GM12891 (cell line): ENCODE measurements at regions not wholly inside any gene's neighbourhood (a gene's known extent, or its start where the extent isn't known, plus 50 kb on each side); places are given as distances from the start of the nearest gene placed in this dataset.

Source experiments
- PAX5 ChIP-seq: IDR thresholded peaks from 2 replicates; pipeline ENCODE4 v1.6.1; 2011; ENCODE audit warnings: low read length, moderate library complexity, mild to moderate bottlenecking; ENCODE audit not compliant: insufficient read depth, severe bottlenecking
- POLR2A ChIP-seq: IDR thresholded peaks from 2 replicates; pipeline ENCODE4 v1.6.1; 2011; ENCODE audit warnings: low read depth, low read length, control low read depth
- POLR2AphosphoS5 ChIP-seq: IDR thresholded peaks from 2 replicates; pipeline ENCODE4 v1.6.1; 2011; ENCODE audit warnings: low read depth, low read length, control low read depth
- POU2F2 ChIP-seq: IDR thresholded peaks from 2 replicates; pipeline ENCODE4 v1.6.1; 2011; ENCODE audit warnings: low read depth, mild to moderate bottlenecking, control low read depth, low read length, moderate library complexity
- SPI1 ChIP-seq: IDR thresholded peaks from 2 replicates; pipeline ENCODE4 v1.6.1; 2011; ENCODE audit warnings: low read depth, low read length, control low read depth
- TAF1 ChIP-seq: IDR thresholded peaks from 2 replicates; pipeline ENCODE4 v1.6.1; 2011; ENCODE audit warnings: low read depth, low read length, control low read depth

DNA sequence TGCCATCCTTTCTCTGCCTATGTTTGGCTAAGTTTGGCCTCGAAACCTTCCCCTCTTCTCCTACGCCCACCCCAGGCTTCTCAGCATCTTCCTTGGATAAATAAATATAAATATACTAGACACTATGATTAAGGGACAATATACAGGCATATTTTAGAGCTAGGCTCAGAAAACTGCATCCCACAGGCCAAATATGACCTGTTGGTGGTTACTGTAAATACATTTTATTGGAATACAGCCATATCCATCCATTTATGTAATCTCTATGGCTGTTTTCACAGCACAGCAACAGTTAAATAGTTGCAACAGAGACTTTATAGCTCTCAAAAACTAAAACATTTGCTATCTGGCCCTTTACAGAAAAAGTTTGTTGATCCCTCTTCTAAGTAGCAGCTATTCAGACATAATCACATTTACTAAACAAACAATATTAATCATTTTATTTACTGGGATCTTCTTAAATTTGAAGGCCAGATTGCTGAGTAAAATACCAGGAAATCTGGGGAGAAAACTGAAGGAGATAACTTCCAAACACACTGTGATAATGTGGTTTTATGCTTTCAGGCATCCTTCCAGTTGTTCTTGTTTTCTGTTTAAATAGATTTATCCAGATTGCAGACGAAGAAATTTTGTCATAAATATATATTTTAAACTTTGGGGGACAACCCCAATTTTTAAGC lies 269.7 kb upstream of the THRB start:
- TF ChIP-seq POLR2A: no peak
- TF ChIP-seq SPI1: no peak
- no peak for TF ChIP-seq POLR2AphosphoS5
- no peak for TF ChIP-seq TAF1
- no peak for TF ChIP-seq POU2F2
- TF ChIP-seq PAX5: no peak
